Neural cell (in vitro differentiated cells): ENCODE measurements at regions not wholly inside any gene's neighbourhood (a gene's known extent, or its start where the extent isn't known, plus 50 kb on each side); places are given as distances from the start of the nearest gene placed in this dataset.

ENCODE experiments used
- H2AFZ ChIP-seq: fragments of 200-600, 300-800 bp; sonication (generic), shearing (Covaris generic); 2 replicates; pipeline ENCODE4 v1.6.0; 2014; ENCODE audit warnings: low read depth, mild to moderate bottlenecking, antibody characterized with exemption, low read length, moderate library complexity
- H3F3A ChIP-seq: fragments of 200-600 bp; shearing (Covaris generic); 2 replicates; pipeline ENCODE4 v1.6.1; 2016; ENCODE audit warnings: mild to moderate bottlenecking, moderate library complexity, mixed read lengths, antibody characterized with exemption, low read length; ENCODE audit not compliant: insufficient read depth, poor library complexity, severe bottlenecking
- H3K27ac ChIP-seq: fragments of 200-600, 300-800 bp; sonication (generic), shearing (Covaris generic); 2 replicates; pipeline ENCODE4 v1.5.1; 2014; ENCODE audit warnings: mild to moderate bottlenecking, low read length, moderate library complexity
- H3K27me3 ChIP-seq: fragments of 300-800, 200-600 bp; sonication (generic), shearing (Covaris generic); 2 replicates; pipeline ENCODE4 v1.6.0; 2014; ENCODE audit warnings: mild to moderate bottlenecking, low read depth, low read length, moderate library complexity; ENCODE audit not compliant: insufficient read depth
- H3K36me3 ChIP-seq: fragments of 300-800, 200-600 bp; sonication (generic), shearing (Covaris generic); 2 replicates; pipeline ENCODE4 v1.5.1; 2014; ENCODE audit warnings: mild to moderate bottlenecking, antibody characterized with exemption, low read length, moderate library complexity; ENCODE audit not compliant: insufficient read depth
- H3K4me2 ChIP-seq: fragments of 300-800, 200-600 bp; sonication (generic), shearing (Covaris generic); 2 replicates; pipeline ENCODE4 v1.6.0; 2014; ENCODE audit warnings: mild to moderate bottlenecking, low read length
- H3K4me3 ChIP-seq: fragments of 300-800, 200-600 bp; sonication (generic), shearing (Covaris generic); 2 replicates; pipeline ENCODE4 v1.5.1; 2014; ENCODE audit warnings: mild to moderate bottlenecking, low read length, moderate library complexity
- H3K79me2 ChIP-seq: fragments of 200-600 bp; shearing (Covaris generic); replicated peaks from 2 replicates; pipeline ENCODE4 v1.6.0; 2014; ENCODE audit warnings: mild to moderate bottlenecking, low read length, moderate library complexity; ENCODE audit not compliant: insufficient read depth
- H3K9ac ChIP-seq: fragments of 300-800, 200-600 bp; sonication (generic), shearing (Covaris generic); 2 replicates; pipeline ENCODE4 v1.6.1; 2016; ENCODE audit warnings: mild to moderate bottlenecking, low read length, mixed read lengths
- H3K9me2 ChIP-seq: fragments of 200-600 bp; shearing (Covaris generic); 2 replicates; pipeline ENCODE4 v1.6.1; 2016; ENCODE audit warnings: mild to moderate bottlenecking, low read length, mixed read lengths; ENCODE audit not compliant: insufficient read depth
- H3K9me3 ChIP-seq: fragments of 200-600, 300-800 bp; sonication (generic), shearing (Covaris generic); 2 replicates; pipeline ENCODE4 v1.6.1; 2016; ENCODE audit warnings: mild to moderate bottlenecking, mixed run types, low read length, moderate library complexity, mixed read lengths
- H4K20me1 ChIP-seq: fragments of 200-600 bp; shearing (Covaris generic); 2 replicates; pipeline ENCODE4 v1.6.1; 2016; ENCODE audit warnings: mild to moderate bottlenecking, mixed run types; ENCODE audit not compliant: insufficient read depth
- EP300 ChIP-seq: fragments of 450-650 bp; conservative IDR thresholded peaks from 2 replicates; pipeline ENCODE4 v1.6.1; 2014; ENCODE audit warnings: antibody characterized with exemption, mild to moderate bottlenecking, moderate library complexity; ENCODE audit not compliant: poor library complexity, severe bottlenecking
- EZH2 ChIP-seq: fragments of 200-600, 300-800 bp; shearing (Covaris generic), sonication (generic); IDR thresholded peaks from 2 replicates; pipeline ENCODE4 v1.6.1; 2014; ENCODE audit warnings: antibody characterized with exemption, low read length, borderline replicate concordance, mild to moderate bottlenecking; ENCODE audit not compliant: insufficient read depth, poor library complexity, severe bottlenecking
- MXI1 ChIP-seq: fragments of 450-650 bp; conservative IDR thresholded peaks from 2 replicates; pipeline ENCODE4 v1.6.1; 2014; ENCODE audit warnings: antibody characterized with exemption, mild to moderate bottlenecking; ENCODE audit not compliant: poor library complexity, severe bottlenecking
- POLR2AphosphoS5 ChIP-seq: IDR thresholded peaks from 2 replicates; pipeline ENCODE4 v1.6.1; 2012
- RAD21 ChIP-seq: fragments of 450-650 bp; conservative IDR thresholded peaks from 2 replicates; pipeline ENCODE4 v1.6.1; 2014; ENCODE audit warnings: antibody characterized with exemption, mild to moderate bottlenecking, moderate library complexity
- SMC3 ChIP-seq: fragments of 450-650 bp; conservative IDR thresholded peaks from 2 replicates; pipeline ENCODE4 v1.6.1; 2014; ENCODE audit warnings: antibody characterized with exemption, mild to moderate bottlenecking, moderate library complexity; ENCODE audit not compliant: poor library complexity
- TAF1 ChIP-seq: IDR thresholded peaks from 2 replicates; pipeline ENCODE4 v1.6.1; 2012; ENCODE audit warnings: low read depth
- TF ChIP-seq, protein P1 (sequence below): IDR thresholded peaks from 2 replicates; pipeline ENCODE4 v1.6.1; 2012; ENCODE audit warnings: borderline replicate concordance
- TF ChIP-seq, protein P2 (sequence below): fragments of 450-650 bp; IDR thresholded peaks from 2 replicates; pipeline ENCODE4 v1.5.1; 2014; ENCODE audit warnings: antibody characterized with exemption, mild to moderate bottlenecking, moderate library complexity; ENCODE audit not compliant: poor library complexity, severe bottlenecking

DNA sequence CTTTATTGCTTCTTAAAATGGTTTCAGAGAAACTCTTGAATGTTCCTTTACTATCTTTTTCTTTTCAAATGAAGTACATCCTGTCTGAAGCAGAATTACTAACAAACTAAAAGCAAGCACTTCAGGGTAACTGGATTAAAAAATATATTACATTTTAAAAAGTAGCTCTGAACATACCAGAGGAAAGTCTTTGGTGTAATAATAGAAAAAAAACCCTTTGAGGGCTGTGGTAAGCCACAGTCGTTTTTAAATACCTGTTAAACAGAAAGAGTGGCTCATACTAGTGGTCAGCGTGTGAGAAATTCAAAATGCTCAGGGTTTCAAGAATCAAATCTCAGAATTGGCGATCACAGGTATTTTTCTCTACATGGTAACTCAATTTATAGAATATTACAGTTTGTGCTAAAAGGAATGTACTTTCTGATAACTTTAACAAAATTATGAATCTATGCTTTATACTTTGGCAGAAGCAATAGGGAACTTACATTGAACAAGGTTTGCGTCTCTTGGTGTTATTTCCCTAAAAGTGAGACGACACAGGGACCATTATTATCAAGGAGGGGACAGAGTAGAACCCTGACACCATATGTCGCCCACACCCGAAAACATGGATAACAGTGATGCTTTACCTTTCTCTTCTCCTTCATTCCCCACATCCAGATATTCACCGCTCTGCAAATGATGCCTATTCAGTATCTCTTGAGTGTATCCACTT, 97.0 kb upstream of the DPH5 start:
- Histone ChIP-seq H3K79me2 (no peaks in the 10 kb centered on the region), H3K36me3 (no peaks in the 10 kb centered on the region), H3K4me3 (no peak overlapping the region), H4K20me1 (no peaks in the 10 kb centered on the region), H3K9ac (no peak overlapping the region), H3K27me3 (no peaks in the 10 kb centered on the region), H3K27ac (no peak overlapping the region), H3K9me3 (no peaks in the 10 kb centered on the region), H2AFZ (no peak overlapping the region), H3F3A (no peaks in the 10 kb centered on the region), H3K9me2 (no peaks in the 10 kb centered on the region), H3K4me2 (no peak overlapping the region)
- TF ChIP-seq POLR2AphosphoS5 = no peak
- TF ChIP-seq SMC3 = no peak
- no peak for TF ChIP-seq EZH2
- no peak for TF ChIP-seq EP300
- TF ChIP-seq TAF1 = no peak
- TF ChIP-seq MXI1 = no peak
- TF ChIP-seq, protein P1, sequence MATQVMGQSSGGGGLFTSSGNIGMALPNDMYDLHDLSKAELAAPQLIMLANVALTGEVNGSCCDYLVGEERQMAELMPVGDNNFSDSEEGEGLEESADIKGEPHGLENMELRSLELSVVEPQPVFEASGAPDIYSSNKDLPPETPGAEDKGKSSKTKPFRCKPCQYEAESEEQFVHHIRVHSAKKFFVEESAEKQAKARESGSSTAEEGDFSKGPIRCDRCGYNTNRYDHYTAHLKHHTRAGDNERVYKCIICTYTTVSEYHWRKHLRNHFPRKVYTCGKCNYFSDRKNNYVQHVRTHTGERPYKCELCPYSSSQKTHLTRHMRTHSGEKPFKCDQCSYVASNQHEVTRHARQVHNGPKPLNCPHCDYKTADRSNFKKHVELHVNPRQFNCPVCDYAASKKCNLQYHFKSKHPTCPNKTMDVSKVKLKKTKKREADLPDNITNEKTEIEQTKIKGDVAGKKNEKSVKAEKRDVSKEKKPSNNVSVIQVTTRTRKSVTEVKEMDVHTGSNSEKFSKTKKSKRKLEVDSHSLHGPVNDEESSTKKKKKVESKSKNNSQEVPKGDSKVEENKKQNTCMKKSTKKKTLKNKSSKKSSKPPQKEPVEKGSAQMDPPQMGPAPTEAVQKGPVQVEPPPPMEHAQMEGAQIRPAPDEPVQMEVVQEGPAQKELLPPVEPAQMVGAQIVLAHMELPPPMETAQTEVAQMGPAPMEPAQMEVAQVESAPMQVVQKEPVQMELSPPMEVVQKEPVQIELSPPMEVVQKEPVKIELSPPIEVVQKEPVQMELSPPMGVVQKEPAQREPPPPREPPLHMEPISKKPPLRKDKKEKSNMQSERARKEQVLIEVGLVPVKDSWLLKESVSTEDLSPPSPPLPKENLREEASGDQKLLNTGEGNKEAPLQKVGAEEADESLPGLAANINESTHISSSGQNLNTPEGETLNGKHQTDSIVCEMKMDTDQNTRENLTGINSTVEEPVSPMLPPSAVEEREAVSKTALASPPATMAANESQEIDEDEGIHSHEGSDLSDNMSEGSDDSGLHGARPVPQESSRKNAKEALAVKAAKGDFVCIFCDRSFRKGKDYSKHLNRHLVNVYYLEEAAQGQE = no peak
- TF ChIP-seq RAD21 = no peak
- TF ChIP-seq, protein P2, sequence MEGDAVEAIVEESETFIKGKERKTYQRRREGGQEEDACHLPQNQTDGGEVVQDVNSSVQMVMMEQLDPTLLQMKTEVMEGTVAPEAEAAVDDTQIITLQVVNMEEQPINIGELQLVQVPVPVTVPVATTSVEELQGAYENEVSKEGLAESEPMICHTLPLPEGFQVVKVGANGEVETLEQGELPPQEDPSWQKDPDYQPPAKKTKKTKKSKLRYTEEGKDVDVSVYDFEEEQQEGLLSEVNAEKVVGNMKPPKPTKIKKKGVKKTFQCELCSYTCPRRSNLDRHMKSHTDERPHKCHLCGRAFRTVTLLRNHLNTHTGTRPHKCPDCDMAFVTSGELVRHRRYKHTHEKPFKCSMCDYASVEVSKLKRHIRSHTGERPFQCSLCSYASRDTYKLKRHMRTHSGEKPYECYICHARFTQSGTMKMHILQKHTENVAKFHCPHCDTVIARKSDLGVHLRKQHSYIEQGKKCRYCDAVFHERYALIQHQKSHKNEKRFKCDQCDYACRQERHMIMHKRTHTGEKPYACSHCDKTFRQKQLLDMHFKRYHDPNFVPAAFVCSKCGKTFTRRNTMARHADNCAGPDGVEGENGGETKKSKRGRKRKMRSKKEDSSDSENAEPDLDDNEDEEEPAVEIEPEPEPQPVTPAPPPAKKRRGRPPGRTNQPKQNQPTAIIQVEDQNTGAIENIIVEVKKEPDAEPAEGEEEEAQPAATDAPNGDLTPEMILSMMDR = no peak

DNA sequence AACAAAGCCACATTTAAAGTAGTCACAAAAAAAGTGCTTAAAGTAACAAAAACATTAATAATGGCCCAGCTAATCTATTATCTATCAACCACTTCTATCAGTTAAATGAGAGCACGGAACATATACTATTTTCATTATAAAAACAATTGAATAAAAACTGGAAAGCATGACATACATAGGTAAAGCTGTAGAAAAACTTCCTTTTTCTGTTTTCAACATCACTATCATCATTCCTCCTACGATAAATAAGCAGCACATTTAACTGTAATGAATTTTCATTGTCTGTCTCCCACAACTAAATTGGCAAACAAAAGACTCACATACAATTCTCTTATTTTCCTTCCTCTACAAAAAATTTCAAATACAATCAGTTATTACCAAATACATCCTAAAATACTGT, 96.4 kb upstream of the DPH5 start:
- H3K27me3 ChIP-seq = no peaks in the 10 kb centered on the region
- TF ChIP-seq, protein P2 = no peak
- no peak for TF ChIP-seq EP300
- TF ChIP-seq SMC3 = no peak
- no peak for TF ChIP-seq EZH2
- no peak for TF ChIP-seq MXI1
- no peak for TF ChIP-seq RAD21
- no peak overlapping the region for H3K4me3 ChIP-seq
- H3K36me3 ChIP-seq = no peaks in the 10 kb centered on the region
- H3K9me3 ChIP-seq = no peaks in the 10 kb centered on the region
- no peak overlapping the region for H3K27ac ChIP-seq
- no peaks in the 10 kb centered on the region for H3F3A ChIP-seq
- H3K4me2 ChIP-seq = no peak overlapping the region
- H4K20me1 ChIP-seq = no peaks in the 10 kb centered on the region
- H2AFZ ChIP-seq = no peak overlapping the region
- no peak overlapping the region for H3K9ac ChIP-seq
- no peaks in the 10 kb centered on the region for H3K9me2 ChIP-seq
- H3K79me2 ChIP-seq = no peaks in the 10 kb centered on the region
